Neural cell (in vitro differentiated cells): ENCODE measurements at regions not wholly inside any gene's neighbourhood (a gene's known extent, or its start where the extent isn't known, plus 50 kb on each side); places are given as distances from the start of the nearest gene placed in this dataset.

Experiments
- EP300 ChIP-seq: fragments of 450-650 bp; conservative IDR thresholded peaks from 2 replicates; pipeline ENCODE4 v1.6.1; 2014; ENCODE audit warnings: antibody characterized with exemption, mild to moderate bottlenecking, moderate library complexity; ENCODE audit not compliant: poor library complexity, severe bottlenecking
- RAD21 ChIP-seq: fragments of 450-650 bp; conservative IDR thresholded peaks from 2 replicates; pipeline ENCODE4 v1.6.1; 2014; ENCODE audit warnings: antibody characterized with exemption, mild to moderate bottlenecking, moderate library complexity
- SMC3 ChIP-seq: fragments of 450-650 bp; conservative IDR thresholded peaks from 2 replicates; pipeline ENCODE4 v1.6.1; 2014; ENCODE audit warnings: antibody characterized with exemption, mild to moderate bottlenecking, moderate library complexity; ENCODE audit not compliant: poor library complexity
- TF ChIP-seq, protein P1 (sequence below): fragments of 450-650 bp; IDR thresholded peaks from 2 replicates; pipeline ENCODE4 v1.5.1; 2014; ENCODE audit warnings: antibody characterized with exemption, mild to moderate bottlenecking, moderate library complexity; ENCODE audit not compliant: poor library complexity, severe bottlenecking

GRCh38 chrX:121216641-121217374 lies 169.4 kb downstream of the GLUD2 start:
- TF ChIP-seq, protein P1, sequence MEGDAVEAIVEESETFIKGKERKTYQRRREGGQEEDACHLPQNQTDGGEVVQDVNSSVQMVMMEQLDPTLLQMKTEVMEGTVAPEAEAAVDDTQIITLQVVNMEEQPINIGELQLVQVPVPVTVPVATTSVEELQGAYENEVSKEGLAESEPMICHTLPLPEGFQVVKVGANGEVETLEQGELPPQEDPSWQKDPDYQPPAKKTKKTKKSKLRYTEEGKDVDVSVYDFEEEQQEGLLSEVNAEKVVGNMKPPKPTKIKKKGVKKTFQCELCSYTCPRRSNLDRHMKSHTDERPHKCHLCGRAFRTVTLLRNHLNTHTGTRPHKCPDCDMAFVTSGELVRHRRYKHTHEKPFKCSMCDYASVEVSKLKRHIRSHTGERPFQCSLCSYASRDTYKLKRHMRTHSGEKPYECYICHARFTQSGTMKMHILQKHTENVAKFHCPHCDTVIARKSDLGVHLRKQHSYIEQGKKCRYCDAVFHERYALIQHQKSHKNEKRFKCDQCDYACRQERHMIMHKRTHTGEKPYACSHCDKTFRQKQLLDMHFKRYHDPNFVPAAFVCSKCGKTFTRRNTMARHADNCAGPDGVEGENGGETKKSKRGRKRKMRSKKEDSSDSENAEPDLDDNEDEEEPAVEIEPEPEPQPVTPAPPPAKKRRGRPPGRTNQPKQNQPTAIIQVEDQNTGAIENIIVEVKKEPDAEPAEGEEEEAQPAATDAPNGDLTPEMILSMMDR, result no peak
- no peak for TF ChIP-seq EP300
- no peak for TF ChIP-seq SMC3
- no peak for TF ChIP-seq RAD21
